ENCODE measurements at regions not wholly inside any gene's neighbourhood (a gene's known extent, or its start where the extent isn't known, plus 50 kb on each side); places are given as distances from the start of the nearest gene placed in this dataset.

DNA sequence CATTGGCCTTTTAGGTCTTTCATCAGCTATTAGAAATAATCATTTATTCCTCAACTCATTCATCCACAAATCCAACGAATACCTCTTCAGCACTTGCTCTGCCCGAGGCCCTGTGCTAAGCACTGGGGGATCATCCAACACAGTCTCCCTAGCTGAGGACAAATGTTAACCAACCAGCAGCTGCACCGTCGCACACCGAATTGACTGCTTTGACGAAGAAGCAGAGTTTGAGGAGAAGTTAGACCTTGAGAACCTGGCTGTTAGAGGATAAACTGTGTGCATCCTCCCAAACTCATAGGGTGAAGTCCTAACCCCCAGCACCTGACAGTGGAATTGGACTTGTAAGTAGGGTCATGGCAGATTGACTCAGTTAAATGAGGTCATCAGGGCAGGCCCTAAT lies 170.9 kb downstream of the USP12 start:
- H3K9ac ChIP-seq (ENCODE audit: low read depth, low read length), result no peak overlapping the region
- H3K4me3 ChIP-seq (ENCODE audit: low read length), result no peak overlapping the region
- no peaks in the 10 kb centered on the region for H3K9me3 ChIP-seq (ENCODE audit: insufficient read depth, low read depth, low read length)
- peaks cover 6% of the 10 kb centered on the region for H3K27me3 ChIP-seq (ENCODE audit: insufficient read depth, low read length)
- no peaks in the 10 kb centered on the region for H3K36me3 ChIP-seq (ENCODE audit: insufficient read depth, low read depth, low read length)
- H3K4me1 ChIP-seq (ENCODE audit: insufficient read depth, low read length), result no peaks in the 10 kb centered on the region
- no peak overlapping the region for H3K27ac ChIP-seq (ENCODE audit: low read length)

DNA sequence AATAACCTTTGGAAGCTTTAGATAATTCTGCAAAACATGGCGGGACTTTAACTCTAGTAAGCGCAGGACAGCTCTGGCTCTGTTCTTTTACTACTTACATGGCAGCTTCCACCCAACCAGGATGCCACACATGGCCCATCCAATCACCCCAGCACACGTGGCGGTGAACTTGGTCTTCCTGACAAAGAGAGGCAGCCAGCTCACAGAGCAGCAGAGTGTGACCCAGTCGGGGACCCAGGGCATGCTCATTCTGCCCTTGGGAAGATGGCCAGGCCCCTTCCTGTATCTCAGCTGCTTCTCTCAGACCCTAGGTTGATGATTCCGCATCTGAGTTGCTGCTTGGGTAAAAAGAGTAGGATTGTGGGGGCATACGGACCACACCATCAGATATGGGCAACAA lies 172.1 kb downstream of the USP12 start:
- Histone ChIP-seq H3K36me3 (ENCODE audit: insufficient read depth, low read depth, low read length) (no peaks in the 10 kb centered on the region), H3K9ac (ENCODE audit: low read depth, low read length) (no peak overlapping the region), H3K27ac (ENCODE audit: low read length) (no peak overlapping the region), H3K9me3 (ENCODE audit: insufficient read depth, low read depth, low read length) (no peaks in the 10 kb centered on the region), H3K4me1 (ENCODE audit: insufficient read depth, low read length) (no peaks in the 10 kb centered on the region), H3K27me3 (ENCODE audit: insufficient read depth, low read length) (no peaks in the 10 kb centered on the region), H3K4me3 (ENCODE audit: low read length) (no peak overlapping the region)

DNA sequence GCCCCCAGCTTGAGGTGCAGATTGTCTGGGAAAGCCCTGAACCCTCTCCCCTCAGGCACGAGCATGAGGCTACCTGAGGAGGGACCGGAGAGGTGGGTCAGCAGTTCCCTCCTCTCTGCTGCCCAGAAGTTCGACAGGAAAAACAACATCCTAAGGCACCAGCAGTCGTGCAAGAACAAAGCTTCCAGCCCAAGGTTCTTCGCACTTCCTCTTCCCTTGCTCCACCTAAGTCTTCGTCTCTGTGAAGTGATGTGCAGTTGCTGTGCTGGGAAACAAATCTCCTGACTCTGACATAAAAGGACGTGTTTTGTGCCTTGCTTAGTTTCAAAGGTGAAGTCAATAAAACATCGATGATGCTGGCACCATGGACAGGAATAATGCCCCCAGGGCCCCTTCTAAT lies 173.3 kb downstream of the USP12 start:
- H3K36me3 ChIP-seq (ENCODE audit: insufficient read depth, low read depth, low read length), result no peaks in the 10 kb centered on the region
- H3K4me1 ChIP-seq (ENCODE audit: insufficient read depth, low read length), result no peaks in the 10 kb centered on the region
- no peak overlapping the region for H3K9ac ChIP-seq (ENCODE audit: low read depth, low read length)
- no peak overlapping the region for H3K4me3 ChIP-seq (ENCODE audit: low read length)
- H3K27ac ChIP-seq (ENCODE audit: low read length), result no peak overlapping the region
- H3K27me3 ChIP-seq (ENCODE audit: insufficient read depth, low read length), result no peaks in the 10 kb centered on the region
- H3K9me3 ChIP-seq (ENCODE audit: insufficient read depth, low read depth, low read length), result no peaks in the 10 kb centered on the region

- H3K27ac ChIP-seq (ENCODE audit: low read length), result no peak overlapping the region
- H3K9ac ChIP-seq (ENCODE audit: low read depth, low read length), result no peak overlapping the region
- H3K36me3 ChIP-seq (ENCODE audit: insufficient read depth, low read depth, low read length), result no peaks in the 10 kb centered on the region
- no peaks in the 10 kb centered on the region for H3K4me1 ChIP-seq (ENCODE audit: insufficient read depth, low read length)
- no peaks in the 10 kb centered on the region for H3K27me3 ChIP-seq (ENCODE audit: insufficient read depth, low read length)
- no peaks in the 10 kb centered on the region for H3K9me3 ChIP-seq (ENCODE audit: insufficient read depth, low read depth, low read length)
- H3K4me3 ChIP-seq (ENCODE audit: low read length), result no peak overlapping the region
Observed at GRCh38 chr13:26996965-26997752, 174.5 kb downstream of the USP12 start.

DNA sequence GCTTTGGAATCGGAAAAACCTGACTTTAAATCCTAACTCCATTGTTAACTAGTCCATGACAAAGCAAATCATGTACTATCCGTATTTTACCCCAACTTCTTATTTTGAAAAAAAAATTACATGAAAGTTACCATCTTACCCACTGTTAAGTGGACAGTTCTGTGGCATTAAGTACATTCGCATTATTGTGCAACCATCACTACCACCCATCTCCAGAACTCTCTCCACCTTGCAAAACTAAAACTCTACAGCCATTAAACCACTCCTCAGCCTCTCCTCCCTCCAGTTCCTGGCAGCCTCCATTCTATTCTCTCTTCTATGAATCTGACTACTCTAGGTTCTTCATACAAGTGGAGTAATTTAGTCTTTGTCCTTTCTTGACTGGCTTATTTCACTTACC lies 176.5 kb downstream of the USP12 start:
- H3K9me3 ChIP-seq (ENCODE audit: insufficient read depth, low read depth, low read length), result no peaks in the 10 kb centered on the region

GRCh38 chr13:26993780-26994179 lies 177.8 kb downstream of the USP12 start:
- H3K27ac ChIP-seq (ENCODE audit: low read length), result no peak overlapping the region
- no peaks in the 10 kb centered on the region for H3K9me3 ChIP-seq (ENCODE audit: insufficient read depth, low read depth, low read length)
- no peak overlapping the region for H3K4me3 ChIP-seq (ENCODE audit: low read length)
- no peaks in the 10 kb centered on the region for H3K4me1 ChIP-seq (ENCODE audit: insufficient read depth, low read length)
- no peaks in the 10 kb centered on the region for H3K36me3 ChIP-seq (ENCODE audit: insufficient read depth, low read depth, low read length)
- H3K9ac ChIP-seq (ENCODE audit: low read depth, low read length), result no peak overlapping the region
- no peaks in the 10 kb centered on the region for H3K27me3 ChIP-seq (ENCODE audit: insufficient read depth, low read length)

More for the DNA sequence above, 176.5 kb downstream of the USP12 start:
- Histone ChIP-seq H3K27ac (ENCODE audit: low read length) (no peak overlapping the region), H3K9ac (ENCODE audit: low read depth, low read length) (no peak overlapping the region), H3K27me3 (ENCODE audit: insufficient read depth, low read length) (no peaks in the 10 kb centered on the region), H3K4me3 (ENCODE audit: low read length) (no peak overlapping the region), H3K36me3 (ENCODE audit: insufficient read depth, low read depth, low read length) (no peaks in the 10 kb centered on the region), H3K4me1 (ENCODE audit: insufficient read depth, low read length) (no peaks in the 10 kb centered on the region)

DNA sequence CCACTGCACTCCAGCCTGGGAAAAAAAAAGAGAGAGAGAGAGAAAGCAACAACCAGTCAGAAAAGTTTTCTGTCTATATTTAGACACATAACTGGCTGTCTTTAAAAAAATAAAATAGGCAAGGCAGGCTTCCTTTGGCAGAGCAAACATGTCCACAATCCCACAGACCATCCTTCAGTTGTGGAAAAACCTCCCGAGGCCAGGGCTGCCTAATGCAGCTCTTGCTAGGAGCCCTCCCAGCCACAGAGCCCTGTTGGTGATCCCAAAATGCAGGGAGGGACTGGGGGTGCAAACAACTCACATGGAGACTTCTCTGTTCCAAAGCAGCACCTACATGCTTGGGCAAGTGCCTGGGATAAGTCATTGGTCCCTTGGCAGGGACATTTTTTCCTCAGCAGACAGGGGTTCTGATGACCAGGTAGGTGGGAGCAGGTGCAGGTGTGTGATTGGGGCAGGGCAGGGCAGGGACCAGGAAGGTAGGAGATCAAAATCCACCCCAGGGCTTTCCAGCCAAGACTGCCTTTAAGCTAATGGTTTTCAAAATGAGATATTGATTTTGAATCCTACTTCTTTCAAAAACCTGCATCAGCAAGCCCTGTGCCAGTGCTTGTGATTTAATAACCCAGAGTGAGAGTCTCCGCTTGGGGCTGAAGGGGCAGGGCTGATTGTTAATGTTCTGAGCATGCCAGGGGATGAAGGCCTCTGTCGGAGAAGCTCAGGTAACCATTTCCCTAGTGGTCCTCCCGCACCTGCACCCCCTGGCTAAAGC lies 178.5 kb downstream of the USP12 start:
- H3K27me3 ChIP-seq (ENCODE audit: insufficient read depth, low read length), result no peaks in the 10 kb centered on the region
- H3K9ac ChIP-seq (ENCODE audit: low read depth, low read length), result no peak overlapping the region

DNA sequence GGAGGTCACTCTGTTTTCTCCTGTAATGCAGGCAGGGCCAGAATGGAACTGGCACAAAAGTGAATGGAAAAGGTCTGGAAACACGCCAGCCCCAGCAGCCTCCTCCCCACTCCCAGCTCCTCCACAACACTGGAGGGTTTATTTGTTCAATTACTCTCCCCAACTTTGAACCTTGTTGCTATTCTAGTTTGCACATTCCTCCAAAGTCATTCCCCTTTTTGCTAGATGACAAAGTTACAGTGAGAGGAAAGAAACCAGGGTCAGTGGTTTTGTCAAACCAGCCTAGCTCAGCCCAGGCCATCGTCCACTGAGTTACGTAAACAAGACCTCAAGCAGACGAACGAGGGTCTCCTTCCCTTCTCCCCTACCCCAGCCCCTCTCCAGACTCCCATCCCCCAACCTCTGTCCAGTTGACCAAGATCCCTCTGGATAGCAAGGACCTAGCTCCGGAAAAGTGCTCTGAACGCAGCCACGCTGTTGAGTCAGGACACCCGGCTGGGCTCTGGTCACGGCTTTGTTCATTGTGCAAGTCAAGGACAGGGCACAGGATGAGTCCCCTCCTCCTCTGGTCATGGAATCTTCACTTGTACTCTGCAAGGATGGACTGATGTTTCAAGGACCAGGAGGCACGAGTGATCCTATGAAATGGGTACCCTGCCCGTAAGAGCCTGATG lies 180.0 kb downstream of the USP12 start:
- Histone ChIP-seq H3K27ac (ENCODE audit: low read length) (no peak overlapping the region), H3K4me1 (ENCODE audit: insufficient read depth, low read length) (no peaks in the 10 kb centered on the region)

More for the DNA sequence above, 178.5 kb downstream of the USP12 start:
- Histone ChIP-seq H3K27ac (ENCODE audit: low read length) (no peak overlapping the region), H3K9me3 (ENCODE audit: insufficient read depth, low read depth, low read length) (no peaks in the 10 kb centered on the region), H3K36me3 (ENCODE audit: insufficient read depth, low read depth, low read length) (no peaks in the 10 kb centered on the region), H3K4me1 (ENCODE audit: insufficient read depth, low read length) (no peaks in the 10 kb centered on the region), H3K4me3 (ENCODE audit: low read length) (no peak overlapping the region)

GRCh38 chr13:26989957-26990713 lies 181.5 kb downstream of the USP12 start:
- no peak overlapping the region for H3K4me3 ChIP-seq (ENCODE audit: low read length)
- H3K9me3 ChIP-seq (ENCODE audit: insufficient read depth, low read depth, low read length), result no peaks in the 10 kb centered on the region
- H3K36me3 ChIP-seq (ENCODE audit: insufficient read depth, low read depth, low read length), result no peaks in the 10 kb centered on the region
- no peak overlapping the region for H3K9ac ChIP-seq (ENCODE audit: low read depth, low read length)
- H3K4me1 ChIP-seq (ENCODE audit: insufficient read depth, low read length), result no peaks in the 10 kb centered on the region
- H3K27ac ChIP-seq (ENCODE audit: low read length), result no peak overlapping the region
- H3K27me3 ChIP-seq (ENCODE audit: insufficient read depth, low read length), result no peaks in the 10 kb centered on the region

More for the DNA sequence above, 180.0 kb downstream of the USP12 start:
- no peaks in the 10 kb centered on the region for H3K36me3 ChIP-seq (ENCODE audit: insufficient read depth, low read depth, low read length)
- no peak overlapping the region for H3K9ac ChIP-seq (ENCODE audit: low read depth, low read length)
- no peaks in the 10 kb centered on the region for H3K9me3 ChIP-seq (ENCODE audit: insufficient read depth, low read depth, low read length)
- no peak overlapping the region for H3K4me3 ChIP-seq (ENCODE audit: low read length)
- H3K27me3 ChIP-seq (ENCODE audit: insufficient read depth, low read length), result no peaks in the 10 kb centered on the region

- Histone ChIP-seq H3K27ac (ENCODE audit: low read length) (no peak overlapping the region), H3K36me3 (ENCODE audit: insufficient read depth, low read depth, low read length) (no peaks in the 10 kb centered on the region), H3K9me3 (ENCODE audit: insufficient read depth, low read depth, low read length) (no peaks in the 10 kb centered on the region), H3K4me3 (ENCODE audit: low read length) (no peak overlapping the region), H3K9ac (ENCODE audit: low read depth, low read length) (no peak overlapping the region), H3K4me1 (ENCODE audit: insufficient read depth, low read length) (no peaks in the 10 kb centered on the region), H3K27me3 (ENCODE audit: insufficient read depth, low read length) (no peaks in the 10 kb centered on the region)
Observed at GRCh38 chr13:26989261-26989956, 182.2 kb downstream of the USP12 start.

All from iPS-20b (cell line).